ENCODE measurements at regions not wholly inside any gene's neighbourhood (a gene's known extent, or its start where the extent isn't known, plus 50 kb on each side); places are given as distances from the start of the nearest gene placed in this dataset.

- ATAC-seq (no peak), DNase-seq (no peak)
- Mint-ChIP-seq H3K27me3 (no peaks in the 10 kb centered on the region), H3K4me3 (no peak overlapping the region), H3K36me3 (no peaks in the 10 kb centered on the region), H3K27ac (no peak overlapping the region), H3K9me3 (ENCODE audit: low read depth) (no peaks in the 10 kb centered on the region), H3K4me1 (no peaks in the 10 kb centered on the region)
- CTCF ChIA-PET: no interaction called here
Observed at GRCh38 chr15:54707805-54708752, 488.7 kb downstream of the RSL24D1 start.

GRCh38 chr15:54687628-54688027 lies 509.1 kb downstream of the RSL24D1 start:
- Mint-ChIP-seq H3K9me3 (ENCODE audit: low read depth) (no peaks in the 10 kb centered on the region), H3K27me3 (no peaks in the 10 kb centered on the region), H3K4me1 (no peaks in the 10 kb centered on the region), H3K4me3 (no peak overlapping the region), H3K27ac (no peak overlapping the region), H3K36me3 (no peaks in the 10 kb centered on the region)
- no peak for ATAC-seq
- DNase-seq: no peak
- CTCF ChIA-PET: no interaction called here

Data from activated CD8-positive, alpha-beta memory T cell treated with anti-CD3 and anti-CD28 coated beads, Interleukin-2, amount 10 ng/mL, durations not matched to agents 7 days and 5 days (primary cell).